ENCODE measurements at regions not wholly inside any gene's neighbourhood (a gene's known extent, or its start where the extent isn't known, plus 50 kb on each side); places are given as distances from the start of the nearest gene placed in this dataset.
"Not testable (repeated sequence)": the region's sequence is repeated elsewhere in the genome, so short reads cannot be mapped to it uniquely, and the experiment has no call there.

DNA sequence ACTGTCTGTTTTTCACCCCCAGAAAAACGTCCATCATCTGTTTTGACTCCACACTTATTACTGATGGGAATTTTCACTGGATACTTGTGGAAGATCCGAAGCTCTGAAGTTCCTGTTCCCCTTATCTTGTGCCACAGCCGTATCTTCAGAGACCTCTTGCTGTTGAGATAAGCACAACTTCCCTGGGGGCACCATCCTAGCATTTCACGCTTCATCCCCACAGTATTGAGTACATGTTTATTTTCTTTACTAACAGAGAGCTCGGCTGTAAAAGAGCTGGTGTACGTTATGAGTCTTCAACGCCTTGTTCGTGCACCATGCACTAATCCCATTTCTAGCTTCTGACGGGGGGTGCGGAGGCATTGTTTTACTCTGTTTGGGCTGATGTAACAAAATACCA, 813.6 kb upstream of the EEF2KMT start:
- H3K27ac Mint-ChIP-seq (ENCODE audit: unreplicated experiment), result no peak overlapping the region
- CTCF ChIA-PET, result no interaction called here
- H3K27me3 Mint-ChIP-seq (ENCODE audit: unreplicated experiment), result peaks cover 16% of the 10 kb centered on the region
- no TSS peak for BruUV-seq (replicated peaks)
- peaks cover 3% of the 10 kb centered on the region for H3K4me1 Mint-ChIP-seq (ENCODE audit: low read depth, unreplicated experiment)
- no peak overlapping the region for H3K4me3 Mint-ChIP-seq (ENCODE audit: low read depth, unreplicated experiment)
- intact Hi-C loops (cut with micrococcal nuclease; ENCODE audit: unreplicated experiment), result no loop called here
- no peaks in the 10 kb centered on the region for H3K36me3 Mint-ChIP-seq (ENCODE audit: insufficient read depth, unreplicated experiment)
- no peaks in the 10 kb centered on the region for H3K9me3 Mint-ChIP-seq (ENCODE audit: low read depth, unreplicated experiment)
- TF ChIP-seq, protein P1, sequence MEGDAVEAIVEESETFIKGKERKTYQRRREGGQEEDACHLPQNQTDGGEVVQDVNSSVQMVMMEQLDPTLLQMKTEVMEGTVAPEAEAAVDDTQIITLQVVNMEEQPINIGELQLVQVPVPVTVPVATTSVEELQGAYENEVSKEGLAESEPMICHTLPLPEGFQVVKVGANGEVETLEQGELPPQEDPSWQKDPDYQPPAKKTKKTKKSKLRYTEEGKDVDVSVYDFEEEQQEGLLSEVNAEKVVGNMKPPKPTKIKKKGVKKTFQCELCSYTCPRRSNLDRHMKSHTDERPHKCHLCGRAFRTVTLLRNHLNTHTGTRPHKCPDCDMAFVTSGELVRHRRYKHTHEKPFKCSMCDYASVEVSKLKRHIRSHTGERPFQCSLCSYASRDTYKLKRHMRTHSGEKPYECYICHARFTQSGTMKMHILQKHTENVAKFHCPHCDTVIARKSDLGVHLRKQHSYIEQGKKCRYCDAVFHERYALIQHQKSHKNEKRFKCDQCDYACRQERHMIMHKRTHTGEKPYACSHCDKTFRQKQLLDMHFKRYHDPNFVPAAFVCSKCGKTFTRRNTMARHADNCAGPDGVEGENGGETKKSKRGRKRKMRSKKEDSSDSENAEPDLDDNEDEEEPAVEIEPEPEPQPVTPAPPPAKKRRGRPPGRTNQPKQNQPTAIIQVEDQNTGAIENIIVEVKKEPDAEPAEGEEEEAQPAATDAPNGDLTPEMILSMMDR (IDR thresholded peaks at IDR 0.05; ENCODE audit: unreplicated experiment), result no peak
- no peak for DNase-seq

DNA sequence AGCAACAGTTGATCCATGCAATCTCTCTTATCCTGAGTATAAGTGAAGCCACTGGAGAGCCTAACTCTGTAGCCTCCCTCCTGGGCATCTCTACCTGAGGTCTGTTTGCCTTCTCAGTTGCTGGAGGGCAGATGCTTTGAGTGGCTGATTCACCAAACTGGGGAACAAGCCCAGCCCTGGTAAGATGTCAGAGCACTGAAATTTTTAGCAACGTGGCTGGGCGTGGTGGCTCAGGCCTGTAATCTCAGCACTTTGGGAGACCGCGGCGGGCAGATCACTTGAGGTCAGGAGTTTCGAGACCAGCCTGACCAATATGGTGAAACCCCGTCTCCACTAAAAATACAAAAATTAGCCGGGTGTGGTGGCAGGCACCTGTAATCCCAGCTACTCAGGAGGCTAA, 812.0 kb upstream of the EEF2KMT start:
- H3K4me1 Mint-ChIP-seq (ENCODE audit: low read depth, unreplicated experiment), result not testable (repeated sequence)

DNA sequence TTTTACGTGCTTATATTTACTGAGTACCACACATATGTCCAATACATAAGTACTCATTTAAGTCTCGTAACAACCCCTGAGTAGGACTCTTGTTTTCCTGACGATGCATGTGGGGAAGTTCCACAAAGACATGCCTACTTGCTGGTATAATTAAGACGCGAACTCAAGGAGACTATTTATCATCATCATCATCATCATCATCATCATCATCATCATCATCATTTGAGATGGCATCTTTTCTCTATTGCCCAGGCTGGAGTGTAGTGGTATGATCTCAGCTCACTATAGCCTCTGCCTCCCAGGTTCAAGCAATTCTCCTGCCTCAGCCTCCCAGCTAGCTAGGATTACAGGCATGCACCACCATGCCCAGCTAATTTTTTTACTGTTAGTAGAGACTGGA, 809.9 kb upstream of the EEF2KMT start:
- peaks cover 16% of the 10 kb centered on the region for H3K27me3 Mint-ChIP-seq (ENCODE audit: unreplicated experiment)
- no peaks in the 10 kb centered on the region for H3K9me3 Mint-ChIP-seq (ENCODE audit: low read depth, unreplicated experiment)
- DNase-seq, result no peak
- no TSS peak for BruUV-seq (replicated peaks)
- no peaks in the 10 kb centered on the region for H3K4me1 Mint-ChIP-seq (ENCODE audit: low read depth, unreplicated experiment)
- no peak overlapping the region for H3K4me3 Mint-ChIP-seq (ENCODE audit: low read depth, unreplicated experiment)
- H3K27ac Mint-ChIP-seq (ENCODE audit: unreplicated experiment), result no peak overlapping the region
- intact Hi-C loops (cut with micrococcal nuclease; ENCODE audit: unreplicated experiment), result no loop called here
- TF ChIP-seq, protein P1 (IDR thresholded peaks at IDR 0.05; ENCODE audit: unreplicated experiment), result no peak
- CTCF ChIA-PET, result no interaction called here
- no peaks in the 10 kb centered on the region for H3K36me3 Mint-ChIP-seq (ENCODE audit: insufficient read depth, unreplicated experiment)

More for the DNA sequence above, 812.0 kb upstream of the EEF2KMT start:
- intact Hi-C loops (cut with micrococcal nuclease; ENCODE audit: unreplicated experiment); H3K9me3 Mint-ChIP-seq (ENCODE audit: low read depth, unreplicated experiment); BruUV-seq (replicated peaks); H3K4me3 Mint-ChIP-seq (ENCODE audit: low read depth, unreplicated experiment); H3K27ac Mint-ChIP-seq (ENCODE audit: unreplicated experiment); DNase-seq; H3K36me3 Mint-ChIP-seq (ENCODE audit: insufficient read depth, unreplicated experiment); CTCF ChIA-PET: not testable (repeated sequence)
- peaks cover 16% of the 10 kb centered on the region for H3K27me3 Mint-ChIP-seq (ENCODE audit: unreplicated experiment)

DNA sequence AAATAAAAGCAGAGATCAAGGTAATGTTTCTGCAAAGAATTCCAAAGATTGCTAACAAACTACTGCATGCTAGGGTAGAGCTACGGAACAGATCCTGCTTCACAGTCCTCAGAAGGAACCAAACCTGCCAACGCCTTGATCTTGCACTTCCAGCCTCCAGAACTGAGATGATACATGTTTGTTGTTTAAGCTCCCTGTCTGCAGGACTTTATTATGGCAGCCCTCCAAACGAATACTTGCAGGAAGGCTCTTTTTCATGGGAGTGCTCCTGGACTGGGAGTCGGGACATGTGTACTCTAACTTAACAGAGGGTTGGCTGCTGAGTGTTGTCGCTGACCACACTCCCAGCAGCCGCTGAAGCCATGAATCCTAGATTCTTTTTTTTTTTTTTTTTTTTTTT, 808.8 kb upstream of the EEF2KMT start:
- DNase-seq, result no peak
- Mint-ChIP-seq H3K4me3 (ENCODE audit: low read depth, unreplicated experiment) (no peak overlapping the region), H3K27ac (ENCODE audit: unreplicated experiment) (peak overlapping the region; percentile 35), H3K9me3 (ENCODE audit: low read depth, unreplicated experiment) (no peaks in the 10 kb centered on the region), H3K36me3 (ENCODE audit: insufficient read depth, unreplicated experiment) (no peaks in the 10 kb centered on the region), H3K27me3 (ENCODE audit: unreplicated experiment) (peaks cover 14% of the 10 kb centered on the region), H3K4me1 (ENCODE audit: low read depth, unreplicated experiment) (no peaks in the 10 kb centered on the region)
- TF ChIP-seq, protein P1 (IDR thresholded peaks at IDR 0.05; ENCODE audit: unreplicated experiment), result no peak
- BruUV-seq (replicated peaks), result no TSS peak
- intact Hi-C loops (cut with micrococcal nuclease; ENCODE audit: unreplicated experiment), result no loop called here
- CTCF ChIA-PET, result interaction anchor here (0.5 to 0.9 kb wide), 3 partner anchors 10 to 176 kb away, joined by 4 to 9 read pairs (median 6); no protein-coding TSS in a partner anchor

DNA sequence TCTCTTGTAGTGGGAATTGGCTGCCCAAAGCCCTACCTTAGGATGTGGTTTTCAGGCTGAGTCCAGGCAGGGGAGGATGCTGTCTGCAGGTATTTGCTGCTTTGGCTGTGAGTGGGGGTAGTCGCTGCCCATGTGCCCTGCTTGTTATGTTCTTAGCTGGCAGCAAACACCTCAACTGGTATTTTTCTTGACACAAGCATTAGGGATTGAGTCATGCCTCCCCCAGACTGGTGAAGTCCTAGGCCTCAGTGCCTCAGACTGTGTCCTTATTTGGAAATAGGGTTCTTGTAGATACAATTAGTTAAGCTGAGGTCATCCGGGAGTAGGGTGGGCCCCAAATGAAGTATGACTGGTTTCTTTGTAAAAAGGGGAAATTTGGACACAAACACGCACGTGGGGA, 808.3 kb upstream of the EEF2KMT start:
- peak; percentile 39 for DNase-seq

More for the DNA sequence above, 808.3 kb upstream of the EEF2KMT start:
- Mint-ChIP-seq H3K27ac (ENCODE audit: unreplicated experiment) (peak overlapping the region; percentile 35), H3K4me1 (ENCODE audit: low read depth, unreplicated experiment) (no peaks in the 10 kb centered on the region), H3K4me3 (ENCODE audit: low read depth, unreplicated experiment) (no peak overlapping the region), H3K27me3 (ENCODE audit: unreplicated experiment) (peaks cover 10% of the 10 kb centered on the region), H3K9me3 (ENCODE audit: low read depth, unreplicated experiment) (no peaks in the 10 kb centered on the region), H3K36me3 (ENCODE audit: insufficient read depth, unreplicated experiment) (no peaks in the 10 kb centered on the region)
- TF ChIP-seq, protein P1 (IDR thresholded peaks at IDR 0.05; ENCODE audit: unreplicated experiment), result no peak
- no TSS peak for BruUV-seq (replicated peaks)
- CTCF ChIA-PET, result interaction anchor here (0.8 to 0.9 kb wide), 2 partner anchors 11 to 50 kb away, joined by 6 to 9 read pairs; no protein-coding TSS in a partner anchor
- intact Hi-C loops (cut with micrococcal nuclease; ENCODE audit: unreplicated experiment), result no loop called here

Measured in Calu3 (cell line).